ENCODE measurements at regions not wholly inside any gene's neighbourhood (a gene's known extent, or its start where the extent isn't known, plus 50 kb on each side); places are given as distances from the start of the nearest gene placed in this dataset.

- ChIA-PET CTCF (no interaction called here), POLR2A (no interaction called here)
Observed at GRCh38 chr9:95684516-95684915, 167.7 kb upstream of the PTCH1 start.

More at GRCh38 chr9:95684516-95684915, 167.7 kb upstream of the PTCH1 start:
- Histone ChIP-seq H3K9ac (ENCODE audit: control insufficient read depth, insufficient read depth, low read length) (no peak overlapping the region), H3K4me3 (no peak overlapping the region), H3K9me3 (replicated peaks; ENCODE audit: control insufficient read depth, insufficient read depth, low read length) (no peaks in the 10 kb centered on the region; the same call in 1 of the 3 replicates), H3K4me1 (ENCODE audit: control insufficient read depth, insufficient read depth, low read length) (no peaks in the 10 kb centered on the region), H3K4me2 (ENCODE audit: control insufficient read depth, insufficient read depth) (no peak overlapping the region), H4K20me1 (ENCODE audit: control insufficient read depth, insufficient read depth) (no peaks in the 10 kb centered on the region), H3K27me3 (replicated peaks in 1 of 2; ENCODE audit: control insufficient read depth in 2 of 2, insufficient read depth in 2 of 2, low read length in 1 of 2) (no peaks in the 10 kb centered on the region), H3K79me2 (ENCODE audit: control insufficient read depth, insufficient read depth, low read length) (no peaks in the 10 kb centered on the region), H3K27ac (ENCODE audit: control insufficient read depth, insufficient read depth) (no peak overlapping the region), H3K36me3 (ENCODE audit: control insufficient read depth in 2 of 2, insufficient read depth in 2 of 2, low read length in 1 of 2) (no peaks in the 10 kb centered on the region), H2AFZ (ENCODE audit: control insufficient read depth, low read depth, low read length) (no peak overlapping the region)
- RAD21 ChIA-PET (ENCODE audit: unreplicated experiment) = no interaction called here
- SMC1A ChIA-PET (ENCODE audit: uncharacterized antibody, unreplicated experiment) = no interaction called here
- 22% methylated on average over 2 of the region's 2 CpGs for WGBS (ENCODE audit: insufficient coverage, insufficient replicate concordance, low lambda C conversion rate, missing lambda C conversion rate)
- in situ Hi-C loops (cut with MboI) (no loop called here), intact Hi-C loops (cut with micrococcal nuclease; ENCODE audit: unreplicated experiment) (no loop called here)
- BruUV-seq (replicated peaks) = no TSS peak
- TF ChIP-seq SUZ12 (IDR thresholded peaks at IDR 0.05; ENCODE audit: unreplicated experiment) = no peak
- no peak for TF ChIP-seq NFXL1 (IDR thresholded peaks at IDR 0.05; ENCODE audit: borderline replicate concordance)
- no peak for TF ChIP-seq TCF12 (IDR thresholded peaks at IDR 0.05; ENCODE audit: low read depth, low read length)
- TF ChIP-seq KLF5 (IDR thresholded peaks at IDR 0.05; ENCODE audit: partially characterized antibody) = no peak
- no peak for TF ChIP-seq EED (IDR thresholded peaks at IDR 0.05; ENCODE audit: low read depth)
- TF ChIP-seq ZBTB4 (CRISPR knock-in tag; IDR thresholded peaks at IDR 0.05) = no peak
- no peak for TF ChIP-seq JUNB (IDR thresholded peaks at IDR 0.05)
- no peak for TF ChIP-seq ZNF384 (IDR thresholded peaks at IDR 0.05; ENCODE audit: borderline replicate concordance, low read depth, low read length)
- TF ChIP-seq NBN (IDR thresholded peaks at IDR 0.05) = no peak
- TF ChIP-seq ZBTB11 (CRISPR knock-in tag; IDR thresholded peaks at IDR 0.05) = no peak
- TF ChIP-seq TCF7 (IDR thresholded peaks at IDR 0.05; ENCODE audit: borderline replicate concordance) = no peak
- no peak for TF ChIP-seq IKZF1 (conservative IDR thresholded peaks at IDR 0.05)
- no peak for TF ChIP-seq EGR1 (IDR thresholded peaks at IDR 0.05; ENCODE audit: borderline replicate concordance in 1 of 2, low read depth in 2 of 2, low read length in 2 of 2)
- TF ChIP-seq FOXM1 (IDR thresholded peaks at IDR 0.05; ENCODE audit: low read depth, low read length) = no peak
- no peak for ATAC-seq
- no peak for FAIRE-seq
- DNase-seq (ENCODE audit: low read depth, low spot score) = no peak
